ENCODE measurements at regions not wholly inside any gene's neighbourhood (a gene's known extent, or its start where the extent isn't known, plus 50 kb on each side); places are given as distances from the start of the nearest gene placed in this dataset.

GRCh38 chr9:79939819-79940218 lies 368.1 kb downstream of the TLE4 start:
- TF ChIP-seq CTCF (IDR thresholded peaks at IDR 0.05; ENCODE audit: insufficient read depth, low read length, poor library complexity, severe bottlenecking): no peak
- TF ChIP-seq EZH2phosphoT487 (conservative IDR thresholded peaks at IDR 0.05; ENCODE audit: low read length): no peak
